B cell (primary cell): ENCODE measurements at regions not wholly inside any gene's neighbourhood (a gene's known extent, or its start where the extent isn't known, plus 50 kb on each side); places are given as distances from the start of the nearest gene placed in this dataset.

ENCODE experiments used
- ATAC-seq: fragments of 200-7000 bp; cut with Tn5 transposase; one replicate; pipeline ENCODE4 v1.10.0; 2021; ENCODE audit warnings: low read depth, mild to moderate bottlenecking, moderate number of reproducible peaks, moderate library complexity
- CTCF ChIA-PET: fragments of 350-600 bp; sonication (Branson Sonifier 250); formaldehyde crosslinking; loops from one replicate; lab custom pipeline; 2021; ENCODE audit warnings: antibody characterized with exemption, inconsistent platforms; lab: Charles Lee
- POLR2A ChIA-PET: fragments of 350-600 bp; sonication (Branson Sonifier 250); formaldehyde crosslinking; loops from one replicate; lab custom pipeline; 2021; ENCODE audit warnings: antibody characterized with exemption; lab: Charles Lee
- DNase-seq: peaks from one replicate; pipeline ENCODE4 v3.0.0; 2013
- H2AFZ ChIP-seq: 2 replicates; pipeline ENCODE4 v1.6.1; 2012; ENCODE audit warnings: mild to moderate bottlenecking, low read depth, low read length; ENCODE audit not compliant: insufficient read depth, poor library complexity, severe bottlenecking
- H3K27ac ChIP-seq, 2 donors: 1 replicate in 1 of 2; 2 replicates in 1 of 2; pipeline ENCODE4 v1.5.1; 2012 to 2013; ENCODE audit warnings: low read length in 2 of 2, mild to moderate bottlenecking in 2 of 2, moderate library complexity in 1 of 2
- H3K27me3 ChIP-seq, 4 experiments: fragments of 200-600 bp in 1 of 4; sonication (generic) in 1 of 4; replicated peaks in 1 of 4; 1 replicate in 2 of 4; 2 replicates in 2 of 4; pipeline versions ENCODE4 v1.6.1 to v1.7.0; 2013 to 2016; ENCODE audit warnings: low read length in 3 of 4, mild to moderate bottlenecking in 2 of 4, mixed read lengths in 1 of 4, moderate library complexity in 1 of 4; ENCODE audit not compliant: insufficient read depth in 4 of 4, control insufficient read depth in 3 of 4; ENCODE audit errors: control extremely low read depth in 1 of 4
- H3K36me3 ChIP-seq, 2 experiments: replicated peaks in 1 of 2; 1 replicate in 1 of 2; 2 replicates in 1 of 2; pipeline versions ENCODE4 v1.6.1 to v1.7.1; 2013; ENCODE audit warnings: low read length in 1 of 2; ENCODE audit not compliant: insufficient read depth in 2 of 2, control insufficient read depth in 1 of 2; ENCODE audit errors: control extremely low read depth in 1 of 2, extremely low read depth in 1 of 2
- H3K4me1 ChIP-seq, 2 donors: fragments of 200-600 bp in 1 of 2; sonication (generic) in 1 of 2; 1 replicate in 1 of 2; 2 replicates in 1 of 2; pipeline versions ENCODE4 v1.5.1 to v1.6.1; 2013 to 2017; ENCODE audit warnings: low read length in 2 of 2; ENCODE audit not compliant: control insufficient read depth in 2 of 2, insufficient read depth in 2 of 2
- H3K4me2 ChIP-seq: replicated peaks from 2 replicates; pipeline ENCODE3; 2012; ENCODE audit warnings: mild to moderate bottlenecking, low read depth, low read length; ENCODE audit not compliant: poor library complexity, severe bottlenecking
- H3K4me3 ChIP-seq, 5 experiments: fragments of 200-600 bp in 1 of 5; sonication (generic) in 1 of 5; 1 replicate in 3 of 5; 2 replicates in 2 of 5; pipeline versions ENCODE4 v1.5.1 to v1.7.0; 2011 to 2016; ENCODE audit warnings: low read length in 4 of 5, mild to moderate bottlenecking in 4 of 5, low read depth in 2 of 5, control low read depth in 1 of 5, moderate library complexity in 1 of 5; ENCODE audit not compliant: insufficient read depth in 1 of 5; ENCODE audit errors: control extremely low read depth in 1 of 5, extremely low read depth in 1 of 5
- H3K79me2 ChIP-seq: fragments of 200-600 bp; sonication (generic); one replicate; pipeline ENCODE4 v1.6.0; 2016; ENCODE audit warnings: low read length; ENCODE audit not compliant: control insufficient read depth, insufficient read depth
- H3K9ac ChIP-seq: fragments of 200-600 bp; sonication (generic); 2 replicates; pipeline ENCODE4 v1.6.1; 2017; ENCODE audit warnings: mild to moderate bottlenecking, low read length, moderate library complexity
- H3K9me3 ChIP-seq, 3 donors: one replicate each; pipeline versions ENCODE4 v1.6.1 to v1.7.1; 2013; ENCODE audit warnings: low read length in 2 of 3; ENCODE audit not compliant: control insufficient read depth in 2 of 3, insufficient read depth in 1 of 3; ENCODE audit errors: control extremely low read depth in 1 of 3
- H4K20me1 ChIP-seq: 2 replicates; pipeline ENCODE4 v1.6.0; 2012; ENCODE audit warnings: mild to moderate bottlenecking, low read length; ENCODE audit not compliant: insufficient read depth, control insufficient read depth, poor library complexity, severe bottlenecking
- H3K27ac Mint-ChIP-seq: one replicate; pipeline ENCODE4 v1.8.0; 2021; ENCODE audit warnings: mixed read lengths
- H3K27me3 Mint-ChIP-seq: one replicate; pipeline ENCODE4 v1.8.0; 2021; ENCODE audit warnings: mixed read lengths
- H3K4me1 Mint-ChIP-seq: one replicate; pipeline ENCODE4 v1.8.0; 2021; ENCODE audit warnings: mixed read lengths
- H3K4me3 Mint-ChIP-seq: one replicate; pipeline ENCODE4 v1.8.0; 2021; ENCODE audit warnings: mixed read lengths
- H3K9me3 Mint-ChIP-seq: one replicate; pipeline ENCODE4 v1.8.0; 2022; ENCODE audit warnings: mixed read lengths; ENCODE audit not compliant: insufficient read depth
- EZH2 ChIP-seq: IDR thresholded peaks from 2 replicates; pipeline ENCODE4 v1.6.1; 2012; ENCODE audit warnings: borderline replicate concordance, low read depth, mild to moderate bottlenecking, moderate library complexity, low read length; ENCODE audit not compliant: insufficient read depth, poor library complexity, severe bottlenecking
- WGBS: methylation state at CpG from one replicate; pipeline ENCODE4 v1.1.5; 2013; ENCODE audit warnings: missing lambda C conversion rate; ENCODE audit not compliant: insufficient coverage; 5-methylcytosine and 5-hydroxymethylcytosine counted together
- intact Hi-C: fragments of 100-400 bp; cut with micrococcal nuclease; formaldehyde crosslinking; loops from one replicate; pipeline ENCODE4 v1.10.0; 2022
- TF ChIP-seq, protein P1 (sequence below): fragments of 200-600 bp; IDR thresholded peaks from one replicate; pipeline ENCODE4 v1.8.0; 2022; ENCODE audit warnings: antibody characterized with exemption, mild to moderate bottlenecking

DNA sequence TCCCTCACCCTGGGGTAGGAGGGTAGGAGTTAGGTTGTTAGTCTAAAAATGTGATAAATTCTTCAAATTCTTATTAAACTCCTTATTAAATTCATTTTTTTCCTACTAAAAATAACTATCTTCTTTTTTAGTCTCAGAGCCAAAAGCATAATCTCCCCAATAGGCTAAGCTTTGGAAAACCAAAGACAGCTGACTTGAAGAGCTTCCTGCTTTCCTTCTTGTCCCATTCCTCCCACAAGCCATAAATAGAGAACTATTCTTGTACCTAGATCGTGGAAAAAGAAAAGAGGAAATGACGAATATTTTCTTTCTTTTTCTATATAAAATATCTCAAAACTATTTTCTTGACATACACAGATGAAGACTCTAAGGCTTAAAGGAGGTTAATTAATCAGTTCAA, 486.9 kb downstream of the CDH8 start:
- H3K4me2 ChIP-seq = no peak overlapping the region
- no peak overlapping the region for H2AFZ ChIP-seq
- ChIA-PET POLR2A (no interaction called here), CTCF (interaction anchor here (1.2 kb wide), 1 partner anchor 9 kb away, joined by 3 read pairs; no protein-coding TSS in a partner anchor)
- no CpG with 5 or more reads among the region's 2 CpGs for WGBS
- Mint-ChIP-seq H3K27me3 (no peaks in the 10 kb centered on the region), H3K4me1 (no peaks in the 10 kb centered on the region), H3K27ac (no peak overlapping the region), H3K9me3 (peaks cover 6% of the 10 kb centered on the region), H3K4me3 (no peak overlapping the region)
- H3K4me1 ChIP-seq = no peaks in the 10 kb centered on the region
- no peak for DNase-seq
- H3K27me3 ChIP-seq = no peaks in the 10 kb centered on the region
- intact Hi-C loops = no loop called here
- no peak for TF ChIP-seq EZH2
- TF ChIP-seq, protein P1, sequence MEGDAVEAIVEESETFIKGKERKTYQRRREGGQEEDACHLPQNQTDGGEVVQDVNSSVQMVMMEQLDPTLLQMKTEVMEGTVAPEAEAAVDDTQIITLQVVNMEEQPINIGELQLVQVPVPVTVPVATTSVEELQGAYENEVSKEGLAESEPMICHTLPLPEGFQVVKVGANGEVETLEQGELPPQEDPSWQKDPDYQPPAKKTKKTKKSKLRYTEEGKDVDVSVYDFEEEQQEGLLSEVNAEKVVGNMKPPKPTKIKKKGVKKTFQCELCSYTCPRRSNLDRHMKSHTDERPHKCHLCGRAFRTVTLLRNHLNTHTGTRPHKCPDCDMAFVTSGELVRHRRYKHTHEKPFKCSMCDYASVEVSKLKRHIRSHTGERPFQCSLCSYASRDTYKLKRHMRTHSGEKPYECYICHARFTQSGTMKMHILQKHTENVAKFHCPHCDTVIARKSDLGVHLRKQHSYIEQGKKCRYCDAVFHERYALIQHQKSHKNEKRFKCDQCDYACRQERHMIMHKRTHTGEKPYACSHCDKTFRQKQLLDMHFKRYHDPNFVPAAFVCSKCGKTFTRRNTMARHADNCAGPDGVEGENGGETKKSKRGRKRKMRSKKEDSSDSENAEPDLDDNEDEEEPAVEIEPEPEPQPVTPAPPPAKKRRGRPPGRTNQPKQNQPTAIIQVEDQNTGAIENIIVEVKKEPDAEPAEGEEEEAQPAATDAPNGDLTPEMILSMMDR = no peak
- H3K9ac ChIP-seq = no peak overlapping the region
- H3K79me2 ChIP-seq = no peaks in the 10 kb centered on the region
- no peak overlapping the region for H3K27ac ChIP-seq
- H3K4me3 ChIP-seq = no peak overlapping the region
- H3K36me3 ChIP-seq = no peaks in the 10 kb centered on the region
- no peaks in the 10 kb centered on the region for H4K20me1 ChIP-seq
- no peaks in the 10 kb centered on the region for H3K9me3 ChIP-seq
- ATAC-seq = no peak

DNA sequence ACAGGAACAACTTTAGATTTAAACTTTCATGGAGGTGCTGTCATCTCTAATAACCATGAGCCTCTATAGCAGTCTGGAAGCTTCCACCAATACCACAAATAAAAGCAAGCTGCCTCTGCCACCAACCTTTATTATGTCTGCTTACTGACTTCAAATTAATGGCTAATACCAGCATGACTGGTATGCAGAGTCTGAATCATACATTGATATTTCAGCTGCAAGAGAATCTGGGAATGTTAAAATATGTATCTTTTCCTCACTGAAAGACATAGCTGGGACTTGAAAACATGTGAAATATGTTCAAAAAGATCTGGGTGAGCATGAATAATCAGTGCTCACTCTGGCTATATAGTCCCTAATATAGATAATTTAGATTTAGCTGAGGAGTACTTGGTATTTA, 488.6 kb downstream of the CDH8 start:
- ChIA-PET POLR2A (no interaction called here), CTCF (no interaction called here)
- no peak overlapping the region for H2AFZ ChIP-seq
- no peaks in the 10 kb centered on the region for H3K79me2 ChIP-seq
- no peaks in the 10 kb centered on the region for H3K27me3 ChIP-seq
- no peaks in the 10 kb centered on the region for H3K4me1 ChIP-seq
- H4K20me1 ChIP-seq = no peaks in the 10 kb centered on the region
- Mint-ChIP-seq H3K27ac (no peak overlapping the region), H3K27me3 (no peaks in the 10 kb centered on the region), H3K4me1 (no peaks in the 10 kb centered on the region), H3K9me3 (peaks cover 5% of the 10 kb centered on the region), H3K4me3 (no peak overlapping the region)
- no peak overlapping the region for H3K27ac ChIP-seq
- intact Hi-C loops = no loop called here
- H3K4me2 ChIP-seq = no peak overlapping the region
- H3K9me3 ChIP-seq = no peaks in the 10 kb centered on the region
- no peaks in the 10 kb centered on the region for H3K36me3 ChIP-seq
- no peak overlapping the region for H3K4me3 ChIP-seq
- DNase-seq = no peak
- no peak for ATAC-seq
- TF ChIP-seq, protein P1 = no peak
- TF ChIP-seq EZH2 = no peak
- no peak overlapping the region for H3K9ac ChIP-seq
